Neural progenitor cell (in vitro differentiated cells): ENCODE measurements at regions not wholly inside any gene's neighbourhood (a gene's known extent, or its start where the extent isn't known, plus 50 kb on each side); places are given as distances from the start of the nearest gene placed in this dataset.

Experiments
- CTCF ChIP-seq: fragments of 200-600 bp; sonication (generic); IDR thresholded peaks from 2 replicates; pipeline ENCODE4 v1.5.1; 2017; ENCODE audit warnings: antibody characterized with exemption, mild to moderate bottlenecking
- EZH2 ChIP-seq: fragments of 200-600 bp; sonication (generic); IDR thresholded peaks from 2 replicates; pipeline ENCODE4 v1.6.1; 2017; ENCODE audit warnings: antibody characterized with exemption, mild to moderate bottlenecking, moderate library complexity
- EZH2phosphoT487 ChIP-seq: fragments of 200-600 bp; sonication (generic); IDR thresholded peaks from 2 replicates; pipeline ENCODE4 v1.6.1; 2017; ENCODE audit warnings: antibody characterized with exemption

GRCh38 chr4:117328333-117328732 is 243.0 kb upstream of the TRAM1L1 start:
- TF ChIP-seq CTCF: no peak
- no peak for TF ChIP-seq EZH2
- no peak for TF ChIP-seq EZH2phosphoT487
